ENCODE measurements at regions not wholly inside any gene's neighbourhood (a gene's known extent, or its start where the extent isn't known, plus 50 kb on each side); places are given as distances from the start of the nearest gene placed in this dataset.

DNA sequence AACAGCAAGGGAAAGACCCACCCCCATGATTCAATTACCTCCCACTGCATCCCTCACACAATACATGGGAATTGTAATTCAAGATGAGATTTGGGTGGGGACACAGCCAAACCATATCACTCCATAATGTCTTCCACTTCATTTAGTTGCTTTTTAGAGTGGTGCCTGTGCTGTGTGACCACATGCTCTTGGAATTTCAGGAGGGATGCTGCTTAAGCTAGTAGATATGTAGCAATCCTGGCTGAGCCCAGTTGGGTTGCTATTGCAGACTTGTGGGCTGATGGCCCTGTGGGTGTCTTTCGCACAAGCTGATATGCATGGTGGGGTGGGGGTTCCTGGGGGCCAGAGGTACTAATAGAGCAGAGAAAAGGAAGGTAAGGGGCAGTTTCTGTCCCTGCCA is 160.4 kb upstream of the SYT6 start:
- Mint-ChIP-seq H3K4me1 (peaks cover 14% of the 10 kb centered on the region), H3K4me3 (no peak overlapping the region), H3K36me3 (ENCODE audit: low read depth) (peaks cover 3% of the 10 kb centered on the region), H3K27me3 (ENCODE audit: insufficient read depth) (peaks cover 6% of the 10 kb centered on the region), H3K27ac (no peak overlapping the region), H3K9me3 (peaks cover 11% of the 10 kb centered on the region)
- Histone ChIP-seq H3K4me1 (ENCODE audit: control insufficient read depth, insufficient read depth, low read length) (no peaks in the 10 kb centered on the region), H3K4me3 (ENCODE audit: low read length) (no peak overlapping the region), H3K9me3 (ENCODE audit: control insufficient read depth, low read length) (no peaks in the 10 kb centered on the region), H3K36me3 (ENCODE audit: control insufficient read depth, insufficient read depth, low read length) (no peaks in the 10 kb centered on the region), H3K9ac (ENCODE audit: extremely low read depth, low read length, poor library complexity, severe bottlenecking) (no peak overlapping the region), H3K27ac (ENCODE audit: low read depth, low read length) (no peak overlapping the region), H3K27me3 (ENCODE audit: control insufficient read depth, insufficient read depth, low read length, poor library complexity, severe bottlenecking) (no peaks in the 10 kb centered on the region)
- TF ChIP-seq, protein P1, sequence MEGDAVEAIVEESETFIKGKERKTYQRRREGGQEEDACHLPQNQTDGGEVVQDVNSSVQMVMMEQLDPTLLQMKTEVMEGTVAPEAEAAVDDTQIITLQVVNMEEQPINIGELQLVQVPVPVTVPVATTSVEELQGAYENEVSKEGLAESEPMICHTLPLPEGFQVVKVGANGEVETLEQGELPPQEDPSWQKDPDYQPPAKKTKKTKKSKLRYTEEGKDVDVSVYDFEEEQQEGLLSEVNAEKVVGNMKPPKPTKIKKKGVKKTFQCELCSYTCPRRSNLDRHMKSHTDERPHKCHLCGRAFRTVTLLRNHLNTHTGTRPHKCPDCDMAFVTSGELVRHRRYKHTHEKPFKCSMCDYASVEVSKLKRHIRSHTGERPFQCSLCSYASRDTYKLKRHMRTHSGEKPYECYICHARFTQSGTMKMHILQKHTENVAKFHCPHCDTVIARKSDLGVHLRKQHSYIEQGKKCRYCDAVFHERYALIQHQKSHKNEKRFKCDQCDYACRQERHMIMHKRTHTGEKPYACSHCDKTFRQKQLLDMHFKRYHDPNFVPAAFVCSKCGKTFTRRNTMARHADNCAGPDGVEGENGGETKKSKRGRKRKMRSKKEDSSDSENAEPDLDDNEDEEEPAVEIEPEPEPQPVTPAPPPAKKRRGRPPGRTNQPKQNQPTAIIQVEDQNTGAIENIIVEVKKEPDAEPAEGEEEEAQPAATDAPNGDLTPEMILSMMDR (conservative IDR thresholded peaks at IDR 0.05): no peak
- DNase-seq: no peak
- WGBS, 2 experiments (ENCODE audit: insufficient coverage in 1 of 2, insufficient read length in 1 of 2): 100% methylated on average over 1 of the region's 1 CpG

DNA sequence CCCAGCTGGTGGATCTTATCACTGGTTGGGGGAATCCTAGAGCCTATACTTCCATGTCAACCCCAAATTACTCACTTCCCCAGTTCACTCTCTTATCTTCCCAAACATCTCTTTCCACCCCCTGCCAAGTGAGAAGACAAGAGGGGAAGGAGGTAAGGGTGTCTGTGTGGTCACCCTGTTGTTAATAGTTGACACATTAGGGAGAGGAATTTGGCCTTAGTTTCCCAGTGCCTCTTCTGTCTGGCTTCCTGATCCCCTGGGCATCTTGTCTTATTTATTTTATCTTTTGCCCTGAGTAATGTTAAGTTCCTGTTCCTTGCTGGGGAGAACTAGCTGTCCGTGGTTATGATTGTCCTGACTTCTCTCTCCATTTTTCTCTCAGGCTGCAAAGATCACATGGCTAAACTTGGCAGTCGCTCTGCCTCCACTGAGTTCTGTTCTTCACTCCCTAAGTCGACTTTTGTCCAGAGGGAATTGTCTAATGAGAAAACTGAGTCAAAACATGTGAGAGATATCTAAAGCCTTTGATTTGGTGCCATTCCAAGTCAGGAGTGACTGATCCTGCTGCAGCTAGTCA is 157.1 kb upstream of the SYT6 start:
- peaks cover 13% of the 10 kb centered on the region for H3K4me1 Mint-ChIP-seq

GRCh38 chr1:114302821-114303220 is 149.2 kb upstream of the SYT6 start:
- Histone ChIP-seq H3K27ac (ENCODE audit: low read depth, low read length) (no peak overlapping the region), H3K36me3 (ENCODE audit: control insufficient read depth, insufficient read depth, low read length) (no peaks in the 10 kb centered on the region), H3K9ac (ENCODE audit: extremely low read depth, low read length, poor library complexity, severe bottlenecking) (no peak overlapping the region), H3K9me3 (ENCODE audit: control insufficient read depth, low read length) (peaks cover 27% of the 10 kb centered on the region), H3K4me3 (ENCODE audit: low read length) (no peak overlapping the region), H3K27me3 (ENCODE audit: control insufficient read depth, insufficient read depth, low read length, poor library complexity, severe bottlenecking) (peaks cover 7% of the 10 kb centered on the region), H3K4me1 (ENCODE audit: control insufficient read depth, insufficient read depth, low read length) (no peaks in the 10 kb centered on the region)
- Mint-ChIP-seq H3K36me3 (ENCODE audit: low read depth) (peaks cover 24% of the 10 kb centered on the region), H3K27ac (no peak overlapping the region), H3K4me3 (no peak overlapping the region), H3K4me1 (no peaks in the 10 kb centered on the region), H3K9me3 (peaks cover 54% of the 10 kb centered on the region), H3K27me3 (ENCODE audit: insufficient read depth) (peaks cover 30% of the 10 kb centered on the region)
- no peak for DNase-seq
- TF ChIP-seq, protein P1 (conservative IDR thresholded peaks at IDR 0.05): no peak
- WGBS, 2 experiments (ENCODE audit: insufficient coverage in 1 of 2, insufficient read length in 1 of 2): 92% methylated on average over 1 of the region's 2 CpGs; no CpG with 5 or more reads in 1 of the 2 experiments

More for the DNA sequence above, 157.1 kb upstream of the SYT6 start:
- WGBS, 2 experiments (ENCODE audit: insufficient coverage in 1 of 2, insufficient read length in 1 of 2): 87 to 95% methylated on average over 2 to 3 of the region's 3 CpGs
- H3K4me1 ChIP-seq (ENCODE audit: control insufficient read depth, insufficient read depth, low read length): no peaks in the 10 kb centered on the region
- H3K27me3 ChIP-seq (ENCODE audit: control insufficient read depth, insufficient read depth, low read length, poor library complexity, severe bottlenecking): no peaks in the 10 kb centered on the region
- no peaks in the 10 kb centered on the region for H3K36me3 ChIP-seq (ENCODE audit: control insufficient read depth, insufficient read depth, low read length)
- TF ChIP-seq, protein P1 (conservative IDR thresholded peaks at IDR 0.05): no peak
- no peak overlapping the region for H3K9ac ChIP-seq (ENCODE audit: extremely low read depth, low read length, poor library complexity, severe bottlenecking)
- Mint-ChIP-seq H3K27ac (no peak overlapping the region), H3K36me3 (ENCODE audit: low read depth) (peaks cover 5% of the 10 kb centered on the region), H3K4me3 (no peak overlapping the region), H3K27me3 (ENCODE audit: insufficient read depth) (peaks cover 15% of the 10 kb centered on the region), H3K9me3 (peaks cover 37% of the 10 kb centered on the region)
- no peak overlapping the region for H3K4me3 ChIP-seq (ENCODE audit: low read length)
- no peaks in the 10 kb centered on the region for H3K9me3 ChIP-seq (ENCODE audit: control insufficient read depth, low read length)
- DNase-seq: no peak
- no peak overlapping the region for H3K27ac ChIP-seq (ENCODE audit: low read depth, low read length)
